UCSD-AML1 (cell line): ENCODE measurements at regions not wholly inside any gene's neighbourhood (a gene's known extent, or its start where the extent isn't known, plus 50 kb on each side); places are given as distances from the start of the nearest gene placed in this dataset.

Source experiments
- DNase-seq: peaks from one replicate; lab custom pipeline; 2025; ENCODE audit not compliant: unreplicated experiment; lab: John Stamatoyannopoulos, UW

- DNase-seq, result no peak
These were observed 55.1 kb upstream of the PAGE4 start for GRCh38 chrX:49773993-49774392.

GRCh38 chrX:49767236-49767635 lies 61.9 kb upstream of the PAGE4 start:
- no peak for DNase-seq

GRCh38 chrX:49762175-49762720 lies 66.5 kb upstream of the PAGE1 start:
- DNase-seq, result no peak

GRCh38 chrX:49761481-49761880 lies 65.7 kb upstream of the PAGE1 start:
- DNase-seq, result no peak

DNA sequence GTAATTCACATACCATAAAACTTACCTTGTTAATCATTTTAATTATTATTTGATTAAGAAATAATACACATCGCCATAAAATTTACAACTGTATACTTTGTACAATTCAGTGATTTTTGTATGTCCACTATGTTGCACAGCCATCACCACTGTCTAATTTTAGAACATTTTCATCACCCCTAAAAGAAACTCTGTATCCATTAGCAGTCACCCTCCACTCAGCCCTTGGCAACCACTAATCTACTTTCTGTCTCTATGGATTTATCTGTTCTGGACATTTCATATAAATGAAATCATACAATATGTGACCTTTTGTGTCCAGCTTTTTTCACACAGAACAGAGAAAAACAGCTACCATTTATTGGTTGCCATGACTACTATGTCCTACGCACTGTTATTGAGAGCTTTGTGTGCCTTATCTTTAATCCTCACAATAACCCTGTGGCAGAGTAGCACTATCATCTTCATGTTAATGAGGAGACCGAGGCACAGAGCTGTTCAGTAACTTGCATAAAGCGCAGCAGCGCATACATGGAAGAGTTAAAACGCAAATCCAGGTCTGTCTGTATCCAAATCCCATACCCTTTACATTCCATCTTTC lies 64.6 kb upstream of the PAGE1 start:
- no peak for DNase-seq

GRCh38 chrX:49756692-49757091 lies 60.9 kb upstream of the PAGE1 start:
- no peak for DNase-seq

DNA sequence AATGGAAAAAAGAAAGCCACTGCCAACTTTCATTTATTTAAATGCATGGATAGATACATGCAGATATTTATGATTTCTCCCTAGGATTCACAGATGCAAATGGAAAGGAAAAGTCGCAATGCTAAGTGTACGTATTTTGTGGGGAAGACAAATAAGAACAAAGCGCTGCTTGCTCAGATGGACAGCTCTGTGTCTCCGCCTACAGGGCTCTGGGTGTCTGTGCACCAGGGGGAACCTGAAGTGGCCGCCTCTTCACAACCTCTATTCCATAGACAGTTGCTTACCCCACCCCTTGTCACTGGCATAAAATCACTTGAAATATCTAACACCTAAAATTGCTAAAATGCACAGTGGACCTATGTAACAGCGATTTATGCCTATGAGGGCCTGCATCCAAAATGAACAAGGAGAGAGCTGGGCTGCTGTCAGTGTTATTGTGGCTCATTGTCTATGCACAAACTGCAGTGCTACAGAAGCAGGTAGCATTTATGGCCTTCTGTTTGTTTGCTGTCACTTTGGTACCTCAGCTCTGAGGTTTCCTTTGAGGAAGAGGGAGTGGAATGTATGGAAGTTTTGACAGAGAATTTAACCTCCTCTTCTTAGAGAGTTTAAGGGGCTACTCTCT lies 58.6 kb upstream of the PAGE1 start:
- peak; percentile 24 for DNase-seq

- DNase-seq, result no peak
These were observed 57.9 kb upstream of the PAGE1 start for GRCh38 chrX:49753691-49754090.

- DNase-seq, result no peak
These were observed 52.6 kb upstream of the PAGE1 start for GRCh38 chrX:49748211-49748956.

DNA sequence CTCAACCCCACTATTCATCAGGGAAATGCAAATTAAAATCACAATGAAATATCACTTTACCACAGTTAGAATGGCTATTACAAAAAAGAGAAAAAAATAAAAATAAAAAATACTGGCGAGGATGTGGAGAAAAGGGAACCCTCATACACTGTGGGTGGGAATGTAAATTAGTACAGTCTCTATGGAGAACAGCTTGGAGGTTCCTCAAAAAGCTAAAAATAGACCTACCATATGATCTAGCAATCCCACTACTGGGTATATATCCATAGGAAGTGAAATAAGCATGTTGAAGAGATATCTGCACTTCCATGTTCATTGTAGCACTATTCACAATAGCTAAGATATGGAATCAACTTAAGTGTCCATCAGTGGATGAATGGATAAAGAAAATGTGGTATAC lies 50.5 kb upstream of the PAGE1 start:
- no peak for DNase-seq
